Stimulated activated naive CD8-positive, alpha-beta T cell treated with anti-CD3 and anti-CD28 coated beads, Interleukin-15, amount 100 ng/mL, for 72 hours (primary cell): ENCODE measurements at regions not wholly inside any gene's neighbourhood (a gene's known extent, or its start where the extent isn't known, plus 50 kb on each side); places are given as distances from the start of the nearest gene placed in this dataset.
A peak's percentile ranks its signal among the peaks of the same experiment; 100 is the strongest.

Experiments
- ATAC-seq: fragments of 150-1000 bp; cut with Tn5 transposase; 2 replicates; pipeline ENCODE4 v1.10.0; 2021; ENCODE audit warnings: mild to moderate bottlenecking, moderate library complexity
- DNase-seq, 2 donors: peaks; one replicate each; pipeline ENCODE4 v3.0.0; 2021 to 2022
- H3K27ac Mint-ChIP-seq, 2 donors: one replicate each; pipeline ENCODE4 v1.8.0; 2022; ENCODE audit warnings: mild to moderate bottlenecking in 2 of 2, mixed read lengths in 2 of 2, moderate library complexity in 2 of 2
- H3K27me3 Mint-ChIP-seq: one replicate; pipeline ENCODE4 v1.8.0; 2022; ENCODE audit warnings: mixed read lengths
- H3K4me1 Mint-ChIP-seq: one replicate; pipeline ENCODE4 v1.8.0; 2022; ENCODE audit warnings: mild to moderate bottlenecking, mixed read lengths
- H3K4me3 Mint-ChIP-seq, 2 donors: one replicate each; pipeline ENCODE4 v1.8.0; 2022; ENCODE audit warnings: mild to moderate bottlenecking in 2 of 2, mixed read lengths in 2 of 2, moderate library complexity in 1 of 2
- H3K9me3 Mint-ChIP-seq, 2 donors: one replicate each; pipeline ENCODE4 v1.8.0; 2022; ENCODE audit warnings: mixed read lengths in 2 of 2

DNA sequence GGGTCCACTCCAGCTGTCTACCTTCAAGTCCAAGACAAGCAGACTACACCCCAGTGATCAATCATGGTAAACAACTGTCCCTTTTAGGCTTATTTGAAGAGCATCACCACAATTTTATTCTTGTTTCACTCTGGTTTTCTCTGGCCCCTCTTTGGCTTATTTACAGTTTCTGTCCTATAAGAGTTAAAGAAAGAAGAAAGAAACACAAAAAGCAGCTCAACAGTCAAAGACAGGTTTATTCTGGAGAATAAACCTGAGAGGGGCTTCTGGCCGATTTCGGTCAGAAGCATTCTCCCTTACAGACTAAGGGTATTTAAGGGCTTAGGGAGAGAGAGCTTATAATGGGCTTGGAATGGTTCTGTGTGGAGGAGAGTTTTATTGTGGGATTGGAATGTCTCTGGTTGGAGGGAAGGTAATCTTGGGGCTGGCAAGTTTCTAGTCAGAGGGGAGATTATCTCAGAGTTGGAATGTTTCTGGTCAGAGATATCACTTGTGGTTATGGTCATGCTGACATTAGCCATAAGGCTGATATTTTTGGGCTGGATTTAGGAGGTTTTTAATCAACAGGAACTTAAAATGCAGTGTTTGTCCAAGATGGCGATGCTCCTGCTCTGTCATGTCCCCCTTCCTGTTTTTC is 161.0 kb downstream of the URB2 start:
- Mint-ChIP-seq H3K9me3 (peaks cover 14 to 26% of the 10 kb centered on the region in 2 donors), H3K27me3 (peaks cover 9% of the 10 kb centered on the region), H3K4me3 (no peak overlapping the region), H3K4me1 (no peaks in the 10 kb centered on the region), H3K27ac (no peak overlapping the region)
- no peak for DNase-seq
- no peak for ATAC-seq

DNA sequence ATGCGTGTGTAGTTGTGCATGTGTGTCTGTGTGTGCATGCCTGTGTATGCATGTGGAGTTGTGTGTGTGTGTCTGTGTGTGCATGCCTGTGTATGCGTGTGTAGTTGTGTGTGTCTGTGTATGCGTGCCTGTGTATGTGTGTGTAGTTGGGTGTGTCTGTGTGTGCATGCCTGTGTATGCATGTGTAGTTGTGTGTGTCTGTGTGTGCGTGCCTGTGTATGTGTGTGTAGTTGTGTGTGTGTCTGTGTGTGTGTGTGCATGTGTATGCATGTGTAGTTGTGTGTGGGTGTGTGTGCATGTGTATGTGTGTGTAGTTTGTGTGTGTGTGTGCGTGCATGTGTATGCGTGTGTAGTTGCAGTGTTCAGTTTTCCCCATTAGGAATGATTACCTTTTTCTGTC is 162.0 kb downstream of the URB2 start:
- Mint-ChIP-seq H3K27me3 (peaks cover 8% of the 10 kb centered on the region), H3K9me3 (peaks cover 14 to 26% of the 10 kb centered on the region in 2 donors), H3K4me3 (no peak overlapping the region), H3K4me1 (no peaks in the 10 kb centered on the region), H3K27ac (no peak overlapping the region)
- no peak for DNase-seq
- no peak for ATAC-seq

DNA sequence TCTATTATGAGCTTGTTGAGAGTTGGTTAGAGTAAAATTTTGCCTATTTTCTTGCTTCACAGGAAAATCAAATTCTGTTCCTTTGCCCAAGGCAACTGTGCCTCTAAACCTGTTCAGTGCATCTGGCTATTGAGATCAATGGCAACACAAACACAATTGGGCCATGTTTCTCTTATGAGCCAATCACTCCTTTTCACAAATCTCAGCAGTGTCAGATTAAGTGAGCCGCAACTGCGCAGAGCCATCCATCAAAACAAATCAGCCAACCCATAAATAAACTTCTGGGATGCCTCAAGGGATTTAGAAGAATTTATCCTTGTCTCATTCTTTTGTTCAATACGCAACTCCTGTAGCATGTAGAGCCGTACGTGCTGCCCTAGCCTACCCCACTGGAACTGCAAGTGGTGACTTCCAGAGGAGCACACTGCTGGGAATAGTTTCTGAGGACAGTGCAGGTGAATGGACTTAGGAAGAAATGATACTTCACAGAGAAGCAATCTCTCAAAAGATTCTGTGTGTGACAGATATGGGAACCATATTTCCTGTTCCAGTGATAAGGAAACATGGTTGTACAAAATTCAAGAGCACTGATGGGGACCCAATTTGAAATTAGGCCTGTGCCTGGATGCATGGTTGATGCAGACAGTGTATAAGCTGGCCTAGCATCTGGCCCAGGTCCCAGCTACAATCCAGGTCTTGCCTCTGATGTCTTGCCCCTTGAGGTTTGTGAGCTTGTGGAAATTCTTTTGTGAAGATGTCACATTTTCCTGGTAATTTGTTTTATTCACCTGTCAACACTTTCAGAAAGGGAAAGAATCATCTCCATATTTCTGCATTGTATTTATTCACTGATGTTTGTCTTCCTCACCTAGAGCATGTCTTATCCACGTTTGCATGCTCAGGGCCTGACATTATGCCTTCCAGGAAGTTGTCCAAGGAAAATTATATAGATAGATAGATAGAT is 166.2 kb downstream of the URB2 start:
- Mint-ChIP-seq H3K27me3 (peaks cover 17% of the 10 kb centered on the region), H3K4me3 (no peak overlapping the region)
- no peak for ATAC-seq

DNA sequence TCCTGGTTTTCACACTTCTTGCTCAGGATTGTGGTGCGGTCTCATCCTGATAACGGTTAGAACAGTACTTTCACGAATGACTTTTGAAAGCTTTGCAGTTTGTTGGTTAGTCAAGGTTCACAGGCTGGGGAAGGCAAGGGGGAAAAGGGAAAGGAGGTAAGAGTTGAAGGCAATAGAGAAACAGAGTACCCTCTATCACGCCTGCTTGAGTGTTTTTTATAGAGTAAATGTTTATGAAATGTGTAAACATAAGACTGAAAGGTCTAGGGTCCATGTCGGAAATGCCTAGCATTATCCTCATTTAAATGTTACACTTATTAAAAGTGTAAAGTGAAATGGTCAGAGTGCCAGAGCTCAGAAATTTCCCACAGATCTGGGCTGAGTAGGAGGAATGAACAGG is 167.4 kb downstream of the URB2 start:
- ATAC-seq (no peak), DNase-seq (no peak)
- Mint-ChIP-seq H3K27ac (peak overlapping the region in 1 of 2 donors; percentile 29), H3K9me3 (peaks cover 5 to 9% of the 10 kb centered on the region in 2 donors), H3K27me3 (peaks cover 16% of the 10 kb centered on the region), H3K4me1 (peaks cover 6% of the 10 kb centered on the region), H3K4me3 (no peak overlapping the region)

More for the DNA sequence above, 166.2 kb downstream of the URB2 start:
- Mint-ChIP-seq H3K9me3 (peaks cover 14 to 21% of the 10 kb centered on the region in 2 donors), H3K4me1 (peaks cover 6% of the 10 kb centered on the region), H3K27ac (no peak overlapping the region)
- no peak for DNase-seq

DNA sequence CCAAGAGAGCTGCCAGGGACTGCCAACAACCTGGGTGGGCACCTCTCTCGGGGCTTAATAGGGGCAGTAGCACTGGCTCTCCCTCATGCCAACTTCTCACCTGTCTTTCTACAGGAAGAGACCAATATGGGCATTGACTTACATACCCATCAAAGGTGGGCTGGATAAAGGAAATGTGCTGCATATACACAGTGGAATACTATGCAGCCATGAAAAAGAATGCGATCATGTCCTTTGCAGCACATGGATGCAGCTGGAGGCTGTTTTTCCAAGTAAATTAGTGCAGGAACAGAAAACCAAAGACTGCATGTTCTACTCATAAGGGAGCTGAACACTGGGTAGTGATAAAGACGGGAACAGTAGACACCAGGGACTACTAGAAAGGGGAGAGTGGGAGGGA is 172.5 kb downstream of the URB2 start:
- ATAC-seq (no peak), DNase-seq (no peak)
- Mint-ChIP-seq H3K27ac (no peak overlapping the region), H3K4me3 (no peak overlapping the region), H3K9me3 (no peaks in the 10 kb centered on the region), H3K27me3 (peaks cover 12% of the 10 kb centered on the region), H3K4me1 (peaks cover 6% of the 10 kb centered on the region)

DNA sequence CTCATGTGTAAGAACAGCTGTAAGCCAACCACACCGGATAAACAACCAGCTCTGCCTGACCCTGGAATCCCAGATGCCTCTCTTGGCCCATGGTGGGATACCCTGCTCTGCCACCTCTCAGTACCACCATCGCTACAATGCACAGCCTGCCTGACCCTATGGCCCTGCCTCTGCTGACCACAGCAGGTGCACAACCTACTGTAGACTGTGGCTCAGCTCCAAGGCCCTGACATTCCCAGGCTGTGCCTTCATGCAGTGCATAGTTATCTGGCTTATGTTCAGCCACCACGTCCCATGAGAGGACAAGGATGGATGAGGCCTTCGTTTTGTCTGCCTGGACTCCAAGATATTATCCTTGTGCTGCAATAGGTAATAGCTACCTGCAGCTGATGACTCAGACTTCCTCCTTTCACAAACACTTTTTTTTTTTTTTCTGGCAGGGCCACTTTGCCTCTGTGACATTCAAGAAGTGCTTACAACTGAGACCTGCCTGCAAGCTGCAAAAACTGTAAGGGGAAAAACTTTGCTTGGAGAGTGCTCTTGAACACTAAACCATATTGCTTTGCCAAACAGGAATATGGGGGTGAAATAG is 177.7 kb downstream of the URB2 start:
- no peak for ATAC-seq
- Mint-ChIP-seq H3K4me3 (no peak overlapping the region), H3K9me3 (peaks cover 19 to 21% of the 10 kb centered on the region in 2 donors), H3K4me1 (no peaks in the 10 kb centered on the region), H3K27me3 (peaks cover 1% of the 10 kb centered on the region), H3K27ac (peak overlapping the region in 1 of 2 donors; percentile 7)
- DNase-seq = no peak

DNA sequence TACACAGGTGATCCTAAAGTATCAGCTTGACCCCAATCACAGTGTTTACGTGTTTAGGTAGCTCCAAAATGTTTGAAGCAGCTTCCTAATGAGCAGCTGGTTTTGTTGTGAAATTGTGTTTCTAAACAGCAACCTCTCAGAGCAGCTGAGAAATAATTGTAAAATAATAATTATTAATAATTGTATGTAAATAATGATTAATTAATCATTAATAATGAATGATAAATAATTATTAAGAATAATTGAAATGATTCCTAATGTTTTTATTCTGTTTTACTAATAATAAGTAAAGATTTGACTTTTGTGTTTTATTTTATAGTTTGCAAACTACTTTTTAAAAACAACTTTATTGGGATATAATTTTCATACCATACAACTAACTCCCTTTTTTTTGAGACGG is 182.2 kb downstream of the URB2 start:
- no peak overlapping the region for H3K4me3 Mint-ChIP-seq
- no peaks in the 10 kb centered on the region for H3K4me1 Mint-ChIP-seq
- H3K9me3 Mint-ChIP-seq = peaks cover 43 to 47% of the 10 kb centered on the region in 2 donors
- ATAC-seq = no peak
- DNase-seq = no peak
- peaks cover 26% of the 10 kb centered on the region for H3K27me3 Mint-ChIP-seq
- no peak overlapping the region for H3K27ac Mint-ChIP-seq

DNA sequence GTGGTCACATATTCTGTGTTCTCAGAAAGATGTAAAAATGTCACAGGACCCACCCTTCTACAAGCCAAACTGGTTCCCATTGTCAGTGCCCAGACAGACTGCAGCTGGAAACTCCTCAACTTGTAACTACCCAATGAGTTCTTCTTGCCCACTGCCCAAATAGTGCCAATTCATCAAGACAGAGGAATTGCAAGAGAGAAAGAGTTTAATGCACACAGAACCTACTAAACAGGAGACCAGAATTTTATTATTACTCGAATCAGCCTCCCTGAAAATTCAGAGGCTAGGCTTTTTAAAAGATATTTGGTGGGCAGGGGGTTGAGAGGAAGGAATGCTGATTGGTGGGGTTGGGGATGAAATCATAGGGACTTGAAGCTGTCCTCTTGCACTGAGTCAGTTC is 184.1 kb downstream of the URB2 start:
- Mint-ChIP-seq H3K4me1 (no peaks in the 10 kb centered on the region), H3K27me3 (peaks cover 34% of the 10 kb centered on the region), H3K27ac (no peak overlapping the region), H3K9me3 (peaks cover 38 to 39% of the 10 kb centered on the region in 2 donors), H3K4me3 (no peak overlapping the region)
- ATAC-seq = no peak
- DNase-seq = no peak

DNA sequence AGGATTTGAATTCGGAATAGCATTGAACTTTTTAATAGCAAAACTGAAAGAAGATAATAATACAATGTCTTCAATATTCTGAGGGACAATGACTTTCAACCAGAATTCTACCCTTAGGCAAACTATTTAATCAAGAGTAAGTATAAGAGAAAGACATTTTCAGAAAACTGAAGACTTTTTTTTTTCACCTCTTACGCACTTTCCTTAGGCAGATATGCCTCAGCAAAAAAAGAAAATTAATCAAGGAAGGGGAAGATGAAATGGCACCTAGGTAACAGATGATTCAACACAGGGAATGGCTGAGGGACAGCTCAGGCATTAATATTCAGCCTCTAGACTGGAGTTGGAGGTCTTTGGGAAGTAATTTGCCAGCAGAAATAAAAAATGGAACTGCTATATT is 184.9 kb downstream of the URB2 start:
- no peaks in the 10 kb centered on the region for H3K4me1 Mint-ChIP-seq
- peaks cover 30 to 32% of the 10 kb centered on the region in 2 donors for H3K9me3 Mint-ChIP-seq
- no peak overlapping the region for H3K4me3 Mint-ChIP-seq
- no peak for ATAC-seq
- peaks cover 34% of the 10 kb centered on the region for H3K27me3 Mint-ChIP-seq
- DNase-seq = no peak
- H3K27ac Mint-ChIP-seq = no peak overlapping the region

DNA sequence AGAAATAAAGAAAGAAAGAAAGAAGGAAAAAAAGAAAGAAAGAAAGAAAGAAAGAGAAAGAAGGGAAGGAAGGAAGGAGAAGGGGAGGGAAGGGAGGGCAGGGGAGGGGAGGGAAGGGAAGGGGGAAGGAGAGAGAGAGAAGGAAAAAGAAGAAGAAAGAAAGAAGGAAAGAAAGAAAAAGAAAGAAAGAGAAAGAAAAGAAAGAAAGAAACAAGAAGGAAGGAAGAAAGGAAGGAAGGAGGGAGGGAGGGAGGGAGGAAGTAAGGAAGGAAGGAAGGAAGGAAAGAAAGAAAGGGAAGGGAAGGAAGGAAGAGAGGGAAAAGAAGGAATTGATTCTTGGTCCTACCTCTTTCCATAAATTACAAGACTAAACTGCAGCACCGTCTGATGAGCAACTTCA is 186.1 kb downstream of the URB2 start:
- Mint-ChIP-seq H3K9me3 (peaks cover 25 to 26% of the 10 kb centered on the region in 2 donors), H3K27ac (no peak overlapping the region), H3K4me1 (no peaks in the 10 kb centered on the region), H3K27me3 (peaks cover 37% of the 10 kb centered on the region), H3K4me3 (no peak overlapping the region)
- no peak for DNase-seq
- ATAC-seq = no peak

DNA sequence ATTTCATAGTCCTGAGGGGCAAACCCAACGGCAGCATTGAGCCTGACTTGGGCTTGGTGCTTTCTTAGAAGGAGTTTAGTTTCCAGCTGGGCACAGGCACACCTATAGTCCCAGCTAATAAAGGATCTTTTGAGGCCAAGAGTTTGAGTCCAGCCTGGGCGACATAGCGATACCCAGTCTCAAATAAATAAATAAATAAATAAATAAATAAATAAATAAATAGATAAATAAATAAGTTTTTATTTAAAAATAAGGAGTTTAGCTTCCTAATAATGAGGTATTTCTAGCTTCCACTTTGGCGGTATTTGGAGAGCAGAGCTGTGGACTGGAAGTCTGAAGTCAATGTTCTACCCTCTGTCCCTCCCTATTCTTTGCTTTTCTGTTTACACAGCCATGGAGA is 186.6 kb downstream of the URB2 start:
- H3K9me3 Mint-ChIP-seq = peaks cover 25 to 26% of the 10 kb centered on the region in 2 donors

DNA sequence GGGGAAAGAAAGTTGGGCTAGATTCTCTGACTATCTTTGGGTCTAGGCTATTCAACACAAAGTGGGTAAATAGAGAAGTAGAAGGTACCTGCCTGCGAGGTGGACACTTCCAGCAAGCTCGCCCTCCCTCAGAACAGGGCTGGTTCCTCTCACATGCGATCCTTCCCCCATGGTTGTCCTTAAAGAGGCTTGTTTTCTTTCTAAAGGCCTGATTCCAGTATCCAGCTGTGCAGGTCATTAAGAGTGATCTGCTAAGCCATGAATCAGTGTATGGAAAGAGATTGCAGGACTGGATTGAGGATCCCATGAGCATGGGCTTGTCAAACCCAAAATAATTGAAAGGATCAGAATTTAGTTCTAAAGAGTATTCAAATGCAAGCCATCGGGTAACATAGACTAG is 189.0 kb downstream of the URB2 start:
- H3K4me3 Mint-ChIP-seq = no peak overlapping the region
- ATAC-seq (no peak), DNase-seq (no peak)
- H3K9me3 Mint-ChIP-seq = peaks cover 11 to 17% of the 10 kb centered on the region in 2 donors
- no peak overlapping the region for H3K27ac Mint-ChIP-seq
- no peaks in the 10 kb centered on the region for H3K4me1 Mint-ChIP-seq
- peaks cover 40% of the 10 kb centered on the region for H3K27me3 Mint-ChIP-seq

More for the DNA sequence above, 186.6 kb downstream of the URB2 start:
- no peak overlapping the region for H3K4me3 Mint-ChIP-seq
- DNase-seq = no peak
- H3K4me1 Mint-ChIP-seq = no peaks in the 10 kb centered on the region
- ATAC-seq = no peak
- H3K27ac Mint-ChIP-seq = no peak overlapping the region
- H3K27me3 Mint-ChIP-seq = peaks cover 42% of the 10 kb centered on the region

DNA sequence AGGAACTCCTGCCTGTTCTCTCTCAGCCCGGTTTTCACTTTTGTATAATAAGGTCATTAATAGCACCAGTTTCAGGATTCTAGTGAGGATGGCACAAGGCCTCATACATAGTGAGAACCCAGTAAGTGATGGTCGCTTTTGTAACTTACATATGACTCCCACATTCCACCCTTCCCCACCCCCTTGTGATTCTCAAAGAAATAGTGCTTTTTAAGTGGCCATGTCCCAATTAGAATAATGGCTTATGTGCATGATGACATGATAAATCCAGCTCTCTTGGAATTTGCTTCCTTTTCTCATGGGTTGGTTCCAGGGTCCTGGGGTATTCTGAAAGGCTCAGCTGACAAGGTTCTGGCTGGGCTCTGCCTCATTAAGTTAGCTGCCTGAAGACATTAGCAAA is 189.9 kb downstream of the URB2 start:
- Mint-ChIP-seq H3K9me3 (peaks cover 2 to 8% of the 10 kb centered on the region in 2 donors), H3K27ac (no peak overlapping the region), H3K4me1 (no peaks in the 10 kb centered on the region), H3K27me3 (peaks cover 34% of the 10 kb centered on the region), H3K4me3 (no peak overlapping the region)
- DNase-seq = no peak
- no peak for ATAC-seq

DNA sequence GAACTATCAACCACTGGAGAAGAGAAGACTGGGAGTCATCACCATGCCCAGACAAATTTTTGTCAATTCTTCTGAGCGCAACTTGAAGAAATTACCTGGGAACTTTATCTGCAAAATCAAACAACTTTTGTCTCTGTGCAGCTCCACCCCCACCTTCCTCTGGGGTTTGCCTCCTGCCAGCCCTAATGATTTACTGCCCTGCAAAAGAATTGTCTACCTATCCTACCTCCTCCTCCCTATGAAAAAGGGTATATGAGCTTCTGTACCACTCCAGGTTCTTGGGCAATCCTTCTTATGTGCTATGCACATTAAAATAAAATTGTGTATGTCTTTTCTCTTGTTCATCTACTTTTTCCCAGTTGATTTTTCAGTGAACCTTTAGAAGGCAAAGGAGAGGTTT is 191.9 kb downstream of the URB2 start:
- Mint-ChIP-seq H3K27ac (no peak overlapping the region), H3K9me3 (no peaks in the 10 kb centered on the region), H3K4me3 (no peak overlapping the region), H3K4me1 (no peaks in the 10 kb centered on the region), H3K27me3 (peaks cover 24% of the 10 kb centered on the region)
- ATAC-seq (no peak), DNase-seq (no peak)

DNA sequence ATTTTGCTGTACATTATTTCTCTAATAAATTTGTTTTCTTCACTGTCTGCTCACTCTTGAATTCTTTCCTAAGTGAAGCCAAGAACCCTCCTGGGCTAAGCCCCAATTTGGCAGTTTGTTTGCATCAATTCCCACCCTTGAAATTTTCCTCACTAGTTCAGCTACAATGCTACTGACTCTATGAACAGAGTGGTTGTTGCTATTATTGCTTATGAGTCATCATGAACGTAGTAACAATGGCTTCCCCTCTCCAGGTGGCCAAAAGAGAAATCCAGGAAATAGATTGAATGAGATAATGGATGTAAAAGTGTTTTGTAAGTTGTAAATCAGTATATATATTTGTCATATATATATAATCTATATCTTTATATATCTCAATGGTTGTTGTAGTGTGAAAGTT is 193.0 kb downstream of the URB2 start:
- DNase-seq = no peak
- Mint-ChIP-seq H3K4me3 (no peak overlapping the region), H3K4me1 (no peaks in the 10 kb centered on the region), H3K9me3 (no peaks in the 10 kb centered on the region), H3K27me3 (peaks cover 24% of the 10 kb centered on the region), H3K27ac (no peak overlapping the region)
- no peak for ATAC-seq

DNA sequence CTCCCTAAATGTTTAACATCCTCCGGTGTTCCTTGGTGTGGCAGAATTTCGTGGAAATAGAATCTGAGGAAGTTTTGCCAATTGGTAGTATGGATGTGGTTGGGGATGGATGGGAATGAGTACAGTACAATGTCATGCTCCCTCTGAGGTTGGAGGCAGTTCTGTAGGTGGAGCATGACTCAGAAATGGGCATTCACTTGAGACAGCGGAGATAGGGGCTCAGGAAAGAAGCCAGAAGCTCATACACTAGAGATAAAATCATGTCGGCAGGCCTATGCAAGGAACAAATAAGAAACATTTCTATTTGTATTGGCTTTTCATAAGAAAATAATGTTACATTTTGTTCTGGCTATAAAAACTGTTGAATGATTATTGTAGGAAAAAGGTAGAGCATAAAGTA is 196.0 kb downstream of the URB2 start:
- Mint-ChIP-seq H3K4me1 (no peaks in the 10 kb centered on the region), H3K27me3 (peaks cover 14% of the 10 kb centered on the region), H3K4me3 (no peak overlapping the region), H3K9me3 (peaks cover 13 to 21% of the 10 kb centered on the region in 2 donors), H3K27ac (no peak overlapping the region)
- no peak for DNase-seq
- no peak for ATAC-seq
